ENCODE measurements at regions not wholly inside any gene's neighbourhood (a gene's known extent, or its start where the extent isn't known, plus 50 kb on each side); places are given as distances from the start of the nearest gene placed in this dataset.

- no peak for TF ChIP-seq EP300 (IDR thresholded peaks at IDR 0.05; ENCODE audit: borderline replicate concordance)
- no peak for TF ChIP-seq CREB1 (IDR thresholded peaks at IDR 0.05; ENCODE audit: low read depth)
- no peak for TF ChIP-seq RAD21 (IDR thresholded peaks at IDR 0.05; ENCODE audit: low read depth)
- TF ChIP-seq MAX (IDR thresholded peaks at IDR 0.05) = no peak
- TF ChIP-seq TAF1 (IDR thresholded peaks at IDR 0.05; ENCODE audit: low read depth) = no peak
- no peak for TF ChIP-seq TCF12 (IDR thresholded peaks at IDR 0.05; ENCODE audit: low read depth)
- TF ChIP-seq EGR1 (IDR thresholded peaks at IDR 0.05) = no peak
Measured at GRCh38 chr6:167649476-167649875, 177.2 kb upstream of the AFDN start.
